HFF-Myc (cell line): ENCODE measurements at regions not wholly inside any gene's neighbourhood (a gene's known extent, or its start where the extent isn't known, plus 50 kb on each side); places are given as distances from the start of the nearest gene placed in this dataset.

ENCODE experiments used
- DNase-seq: peaks from one replicate; pipeline ENCODE4 v3.0.0-alpha.2; 2011; ENCODE audit warnings: low read depth; ENCODE audit errors: extremely low read depth
- H3K4me3 ChIP-seq: replicated peaks from 2 replicates; pipeline ENCODE4 v1.5.1; 2011; ENCODE audit warnings: low read depth, mild to moderate bottlenecking, control low read depth, low read length
- CTCF ChIP-seq: IDR thresholded peaks from 2 replicates; pipeline ENCODE4 v1.5.1; 2012; ENCODE audit warnings: mild to moderate bottlenecking, low read depth, low read length, control low read depth; ENCODE audit errors: missing control alignments

- DNase-seq: no peak
- H3K4me3 ChIP-seq: no peak overlapping the region
- no peak for TF ChIP-seq CTCF
These were observed 167.1 kb upstream of the RAI14 start for GRCh38 chr5:34488984-34489383.

- no peak for DNase-seq
- no peak for TF ChIP-seq CTCF
- H3K4me3 ChIP-seq: no peak overlapping the region
These were observed 165.4 kb upstream of the RAI14 start for GRCh38 chr5:34490506-34491250.

- no peak for TF ChIP-seq CTCF
- H3K4me3 ChIP-seq: no peak overlapping the region
- DNase-seq: no peak
These were observed 164.9 kb upstream of the RAI14 start for GRCh38 chr5:34491251-34491620.

GRCh38 chr5:34494111-34494755 is 161.9 kb upstream of the RAI14 start:
- DNase-seq: peak; percentile 74
- H3K4me3 ChIP-seq: no peak overlapping the region
- TF ChIP-seq CTCF: no peak

- DNase-seq: no peak
- H3K4me3 ChIP-seq: no peak overlapping the region
- no peak for TF ChIP-seq CTCF
These were observed 160.9 kb upstream of the RAI14 start for GRCh38 chr5:34495178-34495577.

- no peak for DNase-seq
- no peak for TF ChIP-seq CTCF
- H3K4me3 ChIP-seq: no peak overlapping the region
These were observed 159.9 kb upstream of the RAI14 start for GRCh38 chr5:34496260-34496691.
